ENCODE measurements at regions not wholly inside any gene's neighbourhood (a gene's known extent, or its start where the extent isn't known, plus 50 kb on each side); places are given as distances from the start of the nearest gene placed in this dataset.
"Not testable (repeated sequence)": the region's sequence is repeated elsewhere in the genome, so short reads cannot be mapped to it uniquely, and the experiment has no call there.

DNA sequence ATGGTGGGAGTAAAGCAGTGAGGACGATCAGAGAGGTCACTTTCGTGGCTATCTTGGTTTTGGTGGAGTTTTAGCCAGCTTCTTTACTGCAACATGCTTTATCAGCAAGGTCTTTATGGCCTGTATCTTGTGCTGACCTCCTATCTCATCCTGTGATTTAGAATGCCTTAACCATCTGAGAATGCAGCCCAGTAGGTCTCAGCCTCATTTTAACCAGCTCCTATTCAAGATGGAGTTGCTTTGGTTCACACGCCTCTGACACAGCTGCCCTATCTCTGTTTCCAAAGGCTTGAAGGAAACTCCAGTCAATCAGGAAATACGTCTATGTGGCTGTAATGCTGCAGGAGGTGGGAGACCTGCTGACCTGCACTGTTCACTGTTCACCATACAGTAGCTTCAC is 146.1 kb upstream of the POGK start:
- no peak for DNase-seq (ENCODE audit: low read depth in 2 of 3, low spot score in 1 of 3)

DNA sequence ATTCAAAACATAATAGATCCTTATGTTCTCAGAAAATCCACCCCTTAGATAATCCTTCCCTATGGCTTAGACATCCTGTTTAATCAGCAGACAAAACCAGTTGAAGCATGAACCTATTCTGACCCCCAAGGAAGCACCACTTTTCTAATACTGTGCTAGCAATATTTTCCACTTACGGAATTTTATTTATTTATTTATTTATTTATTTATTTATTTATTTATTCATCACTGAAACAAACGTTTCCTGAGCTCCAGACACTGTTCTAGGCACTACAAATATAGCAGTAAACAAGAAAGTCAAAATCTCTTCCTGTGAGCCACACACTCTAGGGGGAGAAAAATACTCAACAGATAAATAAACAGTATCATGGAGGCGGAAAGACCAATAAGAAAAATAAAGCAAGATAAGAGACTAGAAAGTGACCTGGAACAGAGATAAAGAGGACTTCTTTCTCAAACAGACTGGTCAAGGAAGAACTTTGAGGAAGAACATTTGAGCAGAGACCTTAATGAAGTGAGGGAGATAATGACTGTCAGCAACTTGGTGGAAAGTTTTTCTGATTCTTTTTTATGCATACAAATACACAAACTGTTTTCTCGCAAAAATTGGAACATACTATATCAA is 145.5 kb upstream of the POGK start:
- no peak for DNase-seq (ENCODE audit: low read depth in 2 of 3, low spot score in 1 of 3)

DNA sequence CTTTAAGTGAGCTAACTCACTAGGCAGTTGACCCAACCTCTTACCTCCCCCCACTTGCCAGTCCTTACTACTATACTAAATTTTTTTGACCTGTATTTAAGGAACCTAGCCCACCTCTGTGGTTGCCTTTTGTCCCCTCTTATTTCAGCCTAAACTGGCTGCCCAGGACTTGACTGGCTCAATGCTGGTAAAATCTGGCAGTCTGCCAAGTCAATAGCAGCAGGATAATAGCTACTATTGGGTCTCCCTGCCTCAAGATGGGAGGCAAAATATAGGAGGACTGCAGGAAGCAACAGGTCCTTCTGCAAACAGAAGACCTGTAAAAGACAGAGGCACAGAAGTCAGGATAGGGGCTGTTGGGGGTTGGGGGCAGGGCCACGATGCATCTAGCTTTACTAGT is 144.2 kb upstream of the POGK start:
- no peak for DNase-seq (ENCODE audit: low read depth in 2 of 3, low spot score in 1 of 3)

DNA sequence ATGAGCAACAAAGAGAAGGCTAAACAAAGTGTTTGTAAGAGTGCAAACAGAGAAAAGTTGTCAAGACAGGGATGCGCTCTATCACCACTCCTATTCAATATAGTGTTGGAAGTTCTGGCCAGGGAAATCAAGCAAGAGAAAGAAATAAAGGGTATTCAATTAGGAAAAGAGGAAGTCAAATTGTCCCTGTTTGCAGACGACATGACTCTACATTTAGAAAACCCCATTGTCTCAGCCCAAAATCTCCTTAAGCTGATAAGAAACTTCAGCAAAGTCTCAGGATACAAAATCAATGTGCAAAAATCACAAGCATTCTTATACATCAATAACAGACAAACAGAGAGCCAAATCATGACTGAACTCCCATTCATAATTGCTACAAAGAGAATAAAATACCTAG is 143.4 kb upstream of the POGK start:
- not testable (repeated sequence) for DNase-seq (ENCODE audit: low read depth in 2 of 3, low spot score in 1 of 3)

DNA sequence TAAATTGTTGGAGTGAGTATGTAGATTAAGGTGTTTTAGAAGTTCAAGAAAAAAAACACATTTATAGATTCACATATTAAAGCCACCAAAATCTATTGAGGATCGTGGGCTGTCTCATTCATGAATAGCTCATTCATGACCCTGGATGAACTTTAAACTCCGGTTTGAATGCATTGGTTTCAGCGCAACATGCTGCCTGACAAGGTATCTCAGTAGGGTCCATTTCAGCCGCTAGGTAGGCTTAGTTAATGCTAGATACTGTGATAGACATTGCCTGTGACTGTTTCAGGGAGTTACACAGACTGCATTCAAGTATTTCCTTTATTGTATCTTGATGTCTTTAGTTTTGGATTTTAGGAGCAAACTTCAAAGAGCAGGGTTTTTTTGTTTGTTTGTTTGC is 140.5 kb upstream of the POGK start:
- no peak for DNase-seq (ENCODE audit: low read depth in 2 of 3, low spot score in 1 of 3)

GRCh38 chr1:166699613-166700012 is 139.7 kb upstream of the POGK start:
- no peak for DNase-seq (ENCODE audit: low read depth in 2 of 3, low spot score in 1 of 3)

GRCh38 chr1:166700696-166701095 is 138.6 kb upstream of the POGK start:
- no peak for DNase-seq (ENCODE audit: low read depth in 2 of 3, low spot score in 1 of 3)

- DNase-seq (ENCODE audit: low read depth in 2 of 3, low spot score in 1 of 3), result no peak
These were observed 137.6 kb upstream of the POGK start for GRCh38 chr1:166701603-166702100.

DNA sequence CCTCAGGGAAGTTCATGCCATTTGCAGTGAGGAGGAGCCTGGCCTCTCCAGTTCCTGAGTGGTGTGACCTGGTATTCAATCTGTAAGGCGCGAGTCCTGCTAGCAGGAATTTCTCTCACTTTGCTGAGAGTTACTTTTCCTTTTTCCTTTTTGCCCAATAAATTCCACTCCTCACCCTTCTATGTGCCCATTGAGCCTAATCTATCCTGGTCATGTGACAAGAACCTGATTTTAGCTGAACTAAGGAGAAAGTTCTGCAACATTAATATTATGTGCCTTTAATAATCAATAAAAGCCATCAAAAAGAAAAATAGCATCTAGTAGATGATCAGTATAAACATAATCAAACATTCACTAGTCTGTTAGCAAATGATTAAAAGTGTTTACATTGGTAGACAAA is 136.1 kb upstream of the POGK start:
- DNase-seq (ENCODE audit: low read depth in 2 of 3, low spot score in 1 of 3), result no peak

- no peak for DNase-seq (ENCODE audit: low read depth in 2 of 3, low spot score in 1 of 3)
These were observed 135.4 kb upstream of the POGK start for GRCh38 chr1:166703726-166704462.

GRCh38 chr1:166705376-166706289 is 133.6 kb upstream of the POGK start:
- DNase-seq (ENCODE audit: low read depth in 2 of 3, low spot score in 1 of 3), result no peak

DNA sequence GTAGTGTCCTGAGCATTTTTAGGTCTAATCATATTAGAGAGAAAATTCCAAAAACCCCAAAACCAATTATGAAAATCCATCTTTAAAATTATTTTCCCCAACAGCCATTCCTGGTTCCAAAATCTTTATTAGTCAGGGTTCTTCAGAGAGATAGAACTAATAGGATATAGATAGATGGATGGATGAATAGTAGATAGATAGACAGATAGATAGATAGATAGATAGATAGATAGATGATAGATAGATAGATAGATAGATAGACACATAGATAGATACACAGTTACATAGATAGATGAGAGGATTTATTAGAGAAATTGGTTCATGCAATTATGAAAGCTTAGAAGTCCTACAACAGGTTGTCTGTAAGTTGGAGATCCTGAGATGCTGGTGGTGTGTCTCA is 122.7 kb upstream of the POGK start:
- no peak for DNase-seq (ENCODE audit: low read depth in 2 of 3, low spot score in 1 of 3)

DNA sequence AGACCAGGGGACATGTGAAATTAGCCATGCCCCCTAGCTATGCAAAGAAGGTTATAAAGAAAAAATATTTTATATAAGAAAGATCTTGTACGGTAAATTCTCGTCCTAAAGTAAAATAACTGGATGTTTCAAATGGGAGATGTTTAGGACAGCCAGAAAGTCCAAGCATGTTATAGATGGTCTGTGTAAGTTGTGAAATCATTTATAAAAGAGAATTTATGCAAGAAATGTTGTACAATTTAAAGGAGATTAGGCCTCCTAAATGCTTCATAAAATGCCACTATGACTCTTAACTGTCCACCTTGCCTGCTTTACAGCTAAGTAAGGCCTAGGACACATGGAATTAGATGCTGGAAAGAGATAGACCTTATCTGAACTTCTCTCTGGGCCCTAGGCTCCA is 118.1 kb upstream of the POGK start:
- no peak for DNase-seq (ENCODE audit: low read depth in 2 of 3, low spot score in 1 of 3)

- no peak for DNase-seq (ENCODE audit: low read depth in 2 of 3, low spot score in 1 of 3)
These were observed 108.9 kb upstream of the POGK start for GRCh38 chr1:166730299-166730888.

DNA sequence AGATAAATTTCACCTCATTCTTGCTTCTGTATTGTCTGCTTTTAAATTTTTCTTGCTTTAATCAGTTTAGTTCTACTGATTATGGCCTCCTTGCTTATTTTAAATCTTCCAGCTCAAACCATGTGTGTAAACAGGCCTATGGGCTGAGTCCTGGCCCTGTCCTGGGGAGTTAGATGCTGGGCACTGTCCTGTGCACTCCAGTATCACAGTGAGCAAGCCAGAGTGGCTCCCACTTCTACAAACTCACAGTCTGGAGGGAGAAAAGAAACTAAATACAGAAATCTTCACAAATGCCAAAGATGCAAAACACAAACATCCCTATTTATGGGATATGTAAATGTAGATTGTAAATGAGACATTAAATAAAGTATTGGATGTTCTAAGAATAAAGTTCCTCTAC is 101.1 kb upstream of the POGK start:
- DNase-seq (ENCODE audit: low read depth in 2 of 3, low spot score in 1 of 3), result no peak

DNA sequence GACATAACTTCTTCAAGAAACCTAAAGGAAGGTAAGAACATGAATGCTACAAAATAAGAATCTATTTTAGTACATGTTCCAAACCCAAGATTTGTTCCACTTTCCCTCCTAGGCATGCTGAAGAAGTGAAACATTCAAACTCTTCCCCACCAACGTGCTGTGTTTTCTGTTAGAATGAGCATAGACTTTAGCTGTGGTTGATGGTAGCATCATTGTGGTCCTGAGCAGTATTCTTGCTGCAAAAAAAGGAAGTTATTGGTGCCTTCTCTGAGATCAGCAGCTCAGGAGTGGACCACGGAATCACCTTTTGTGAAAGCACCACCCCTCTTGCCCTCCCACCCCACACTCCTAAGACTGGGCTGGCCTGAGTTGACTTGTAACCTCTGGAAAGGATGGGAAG is 100.4 kb upstream of the POGK start:
- no peak for DNase-seq (ENCODE audit: low read depth in 2 of 3, low spot score in 1 of 3)

DNA sequence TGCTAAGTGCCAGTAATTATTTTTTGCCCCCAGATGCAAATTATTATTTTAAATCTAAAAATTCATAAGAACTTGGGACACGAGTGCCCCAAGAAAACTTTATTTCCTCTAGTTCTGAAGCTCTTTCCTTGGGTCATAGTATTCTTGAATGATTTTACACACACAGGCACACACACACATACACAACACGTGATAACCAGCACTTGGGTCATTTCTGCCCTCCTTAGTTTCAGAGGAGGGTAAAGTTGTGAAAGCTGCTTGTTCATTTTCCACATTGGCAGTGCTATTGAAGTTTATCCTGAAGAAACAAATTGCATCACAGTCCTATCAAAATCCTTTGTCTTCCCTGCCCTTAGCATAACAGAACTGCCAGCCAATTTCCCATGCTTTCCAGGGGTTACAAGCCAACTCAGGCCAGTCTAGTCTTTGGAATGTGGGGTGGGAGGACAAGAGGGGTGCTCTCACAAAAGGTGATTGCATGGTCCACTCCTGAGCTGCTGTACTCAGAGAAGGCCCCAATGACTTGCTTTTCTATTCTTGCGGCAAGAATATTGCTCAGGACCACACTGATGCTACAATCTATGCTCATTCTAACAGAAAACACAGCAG is 98.5 kb upstream of the POGK start:
- no peak for DNase-seq (ENCODE audit: low read depth in 2 of 3, low spot score in 1 of 3)

DNA sequence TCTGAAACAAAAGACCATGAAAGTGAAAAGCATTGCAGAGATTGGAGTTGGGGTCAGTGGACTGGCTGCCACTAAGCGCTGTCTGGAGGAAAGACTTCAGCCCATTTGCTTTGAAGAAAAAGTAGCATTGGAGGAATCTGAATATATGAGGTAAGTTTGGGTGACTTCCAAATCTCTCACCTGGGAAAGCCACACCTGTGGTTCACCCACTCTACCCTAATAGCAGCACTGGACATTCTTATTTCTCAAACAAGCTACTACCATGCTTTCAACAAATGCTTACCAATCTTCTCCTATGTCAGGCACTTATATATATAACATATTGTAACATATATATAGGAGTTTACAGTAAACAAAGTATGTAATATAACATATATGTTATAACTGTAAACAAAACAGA is 76.0 kb upstream of the POGK start:
- DNase-seq (ENCODE audit: low read depth in 2 of 3, low spot score in 1 of 3), result no peak

DNA sequence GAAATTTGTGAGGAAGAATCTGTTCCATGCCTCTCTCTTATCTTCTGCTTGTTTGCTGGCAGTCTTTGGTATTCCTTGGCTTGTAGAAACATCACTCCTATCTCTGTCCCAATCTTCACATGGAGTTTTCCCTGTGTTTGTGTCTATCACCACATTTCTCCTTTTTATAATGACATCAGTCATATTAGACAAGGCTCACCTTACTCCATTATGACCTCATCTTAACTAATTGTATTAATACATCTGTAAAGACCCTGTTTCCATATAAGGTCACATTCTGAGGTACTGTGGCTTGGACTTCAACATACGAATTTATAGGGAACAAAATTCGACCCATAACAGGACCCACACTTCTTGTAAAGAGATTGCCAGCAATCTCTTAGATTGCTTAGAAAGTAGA is 72.3 kb upstream of the POGK start:
- DNase-seq (ENCODE audit: low read depth in 2 of 3, low spot score in 1 of 3), result no peak

DNA sequence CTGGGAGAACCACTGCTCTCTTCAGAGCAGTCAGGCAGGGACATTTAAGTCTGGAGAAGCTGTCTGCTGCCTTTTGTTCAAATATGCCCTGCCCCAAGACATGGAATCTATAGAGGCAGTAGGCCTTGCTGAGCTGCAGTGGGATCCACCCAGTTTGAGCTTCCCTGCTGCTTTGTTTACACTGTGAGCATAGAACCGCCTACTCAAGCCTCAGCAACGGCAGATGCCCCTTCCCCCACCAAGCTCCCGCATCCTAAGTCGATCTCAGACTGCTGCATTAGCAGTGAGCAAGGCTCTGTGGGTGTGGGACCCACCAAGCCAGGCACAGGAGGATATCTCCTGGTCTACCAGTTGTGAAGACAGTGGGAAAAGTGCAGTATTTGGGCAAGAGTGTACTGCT is 54.6 kb upstream of the POGK start:
- DNase-seq (ENCODE audit: low read depth in 2 of 3, low spot score in 1 of 3), result not testable (repeated sequence)

DNA sequence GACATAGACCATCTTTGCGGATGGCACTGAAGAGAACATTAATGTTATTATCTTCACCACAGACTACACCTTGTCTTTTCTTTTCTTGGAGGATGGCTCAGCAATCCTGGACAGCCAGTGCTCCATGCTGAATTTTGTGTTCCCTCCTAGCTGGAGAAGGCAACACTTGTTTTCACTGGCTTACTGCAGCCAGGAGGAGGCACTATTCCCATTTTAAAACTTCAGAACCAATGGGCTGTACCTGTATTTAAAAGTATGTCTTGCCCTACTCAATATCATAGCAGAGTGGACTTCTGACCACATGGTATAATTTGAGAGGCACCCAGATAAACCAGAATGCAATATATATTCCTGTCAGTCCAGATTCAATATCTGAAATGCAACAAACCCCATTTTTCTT is 53.3 kb upstream of the POGK start:
- no peak for DNase-seq (ENCODE audit: low read depth in 2 of 3, low spot score in 1 of 3)
